ENCODE measurements at regions not wholly inside any gene's neighbourhood (a gene's known extent, or its start where the extent isn't known, plus 50 kb on each side); places are given as distances from the start of the nearest gene placed in this dataset.

DNA sequence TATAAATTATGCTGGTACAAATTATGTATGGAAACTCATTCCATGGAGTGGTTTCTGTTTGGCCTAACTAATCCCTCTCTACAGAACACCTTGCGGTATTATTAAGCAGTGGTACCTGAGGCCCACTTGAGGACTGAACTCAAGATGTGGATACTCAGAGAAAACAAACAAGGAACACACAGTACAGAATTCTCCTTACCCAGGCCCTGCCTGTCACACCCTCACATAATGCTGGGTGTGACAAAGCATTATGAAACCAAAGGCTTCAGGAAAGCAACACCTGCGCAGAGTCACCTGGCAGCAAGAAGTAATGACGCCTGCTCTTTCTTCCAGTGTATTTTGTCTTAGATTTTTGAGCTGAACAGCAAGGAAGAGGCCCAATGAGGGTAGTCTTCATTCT lies 264.7 kb downstream of the PAX3 start:
- TF ChIP-seq, protein P1, sequence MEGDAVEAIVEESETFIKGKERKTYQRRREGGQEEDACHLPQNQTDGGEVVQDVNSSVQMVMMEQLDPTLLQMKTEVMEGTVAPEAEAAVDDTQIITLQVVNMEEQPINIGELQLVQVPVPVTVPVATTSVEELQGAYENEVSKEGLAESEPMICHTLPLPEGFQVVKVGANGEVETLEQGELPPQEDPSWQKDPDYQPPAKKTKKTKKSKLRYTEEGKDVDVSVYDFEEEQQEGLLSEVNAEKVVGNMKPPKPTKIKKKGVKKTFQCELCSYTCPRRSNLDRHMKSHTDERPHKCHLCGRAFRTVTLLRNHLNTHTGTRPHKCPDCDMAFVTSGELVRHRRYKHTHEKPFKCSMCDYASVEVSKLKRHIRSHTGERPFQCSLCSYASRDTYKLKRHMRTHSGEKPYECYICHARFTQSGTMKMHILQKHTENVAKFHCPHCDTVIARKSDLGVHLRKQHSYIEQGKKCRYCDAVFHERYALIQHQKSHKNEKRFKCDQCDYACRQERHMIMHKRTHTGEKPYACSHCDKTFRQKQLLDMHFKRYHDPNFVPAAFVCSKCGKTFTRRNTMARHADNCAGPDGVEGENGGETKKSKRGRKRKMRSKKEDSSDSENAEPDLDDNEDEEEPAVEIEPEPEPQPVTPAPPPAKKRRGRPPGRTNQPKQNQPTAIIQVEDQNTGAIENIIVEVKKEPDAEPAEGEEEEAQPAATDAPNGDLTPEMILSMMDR (IDR thresholded peaks at IDR 0.05; ENCODE audit: low read length): no peak
- no peak for TF ChIP-seq EZH2 (IDR thresholded peaks at IDR 0.05; ENCODE audit: borderline replicate concordance, low read length)
